Loucy (cell line): ENCODE measurements at regions not wholly inside any gene's neighbourhood (a gene's known extent, or its start where the extent isn't known, plus 50 kb on each side); places are given as distances from the start of the nearest gene placed in this dataset.

Source experiments
- H2AFZ ChIP-seq: fragments of 200-600 bp; sonication (generic); 2 replicates; pipeline ENCODE4 v1.6.0; 2016; ENCODE audit warnings: antibody characterized with exemption, mild to moderate bottlenecking, low read length, moderate library complexity
- H3F3A ChIP-seq: fragments of 200-600 bp; 2 replicates; pipeline ENCODE4 v1.6.0; 2016; ENCODE audit warnings: antibody characterized with exemption, low read depth, mild to moderate bottlenecking
- H3K27me3 ChIP-seq: fragments of 200-600 bp; sonication (generic); 2 replicates; pipeline ENCODE4 v1.6.1; 2014; ENCODE audit warnings: low read length, mild to moderate bottlenecking; ENCODE audit not compliant: insufficient read depth, poor library complexity, severe bottlenecking
- H3K36me3 ChIP-seq: fragments of 200-600 bp; sonication (generic); 2 replicates; pipeline ENCODE4 v1.6.1; 2016; ENCODE audit warnings: low read length; ENCODE audit not compliant: insufficient read depth
- H3K4me1 ChIP-seq: fragments of 200-600 bp; sonication (generic); 2 replicates; pipeline ENCODE4 v1.5.1; 2014; ENCODE audit warnings: low read length, mild to moderate bottlenecking; ENCODE audit not compliant: insufficient read depth, poor library complexity, severe bottlenecking
- H3K4me2 ChIP-seq: fragments of 200-600 bp; sonication (generic); 2 replicates; pipeline ENCODE4 v1.6.0; 2014; ENCODE audit warnings: antibody characterized with exemption, low read length, low read depth, mild to moderate bottlenecking; ENCODE audit not compliant: poor library complexity, severe bottlenecking
- H3K4me3 ChIP-seq: fragments of 200-600 bp; sonication (generic); 2 replicates; pipeline ENCODE4 v1.5.1; 2014; ENCODE audit warnings: low read length, mild to moderate bottlenecking, mixed read lengths; ENCODE audit not compliant: poor library complexity, severe bottlenecking
- H3K79me2 ChIP-seq: fragments of 200-600 bp; sonication (generic); 2 replicates; pipeline ENCODE4 v1.6.1; 2014; ENCODE audit warnings: low read length; ENCODE audit not compliant: insufficient read depth
- H3K9ac ChIP-seq: fragments of 200-600 bp; sonication (generic); 2 replicates; pipeline ENCODE4 v1.6.0; 2014; ENCODE audit warnings: mild to moderate bottlenecking, low read depth, low read length, moderate library complexity; ENCODE audit not compliant: poor library complexity, severe bottlenecking
- H3K9me2 ChIP-seq: fragments of 200-600 bp; sonication (generic); replicated peaks from 2 replicates; pipeline ENCODE4 v1.6.1; 2016; ENCODE audit warnings: low read depth, low read length, mixed read lengths
- H3K9me3 ChIP-seq: fragments of 200-600 bp; sonication (generic); 2 replicates; pipeline ENCODE4 v1.6.1; 2014; ENCODE audit warnings: mild to moderate bottlenecking, antibody characterized with exemption, low read length, low read depth; ENCODE audit not compliant: insufficient read depth
- H4K20me1 ChIP-seq: fragments of 200-600 bp; sonication (generic); 2 replicates; pipeline ENCODE4 v1.6.0; 2014; ENCODE audit warnings: antibody characterized with exemption, low read length, mild to moderate bottlenecking; ENCODE audit not compliant: insufficient read depth, poor library complexity, severe bottlenecking
- CTCF ChIP-seq: fragments of 200-600 bp; sonication (generic); conservative IDR thresholded peaks from 2 replicates; pipeline ENCODE4 v1.5.1; 2014; ENCODE audit warnings: mild to moderate bottlenecking, antibody characterized with exemption, low read length
- EZH2phosphoT487 ChIP-seq: fragments of 200-600 bp; IDR thresholded peaks from 2 replicates; pipeline ENCODE4 v1.6.1; 2018; ENCODE audit warnings: antibody characterized with exemption, mild to moderate bottlenecking, moderate library complexity, borderline replicate concordance

GRCh38 chrX:118179718-118180117, 63.1 kb upstream of the KLHL13 start:
- Histone ChIP-seq H3K9me2 (no peaks in the 10 kb centered on the region), H3F3A (no peaks in the 10 kb centered on the region), H3K9ac (no peak overlapping the region), H3K79me2 (no peaks in the 10 kb centered on the region), H3K36me3 (no peaks in the 10 kb centered on the region), H4K20me1 (no peaks in the 10 kb centered on the region), H2AFZ (no peak overlapping the region), H3K4me2 (no peak overlapping the region), H3K4me3 (no peak overlapping the region), H3K27me3 (no peaks in the 10 kb centered on the region), H3K9me3 (no peaks in the 10 kb centered on the region), H3K4me1 (no peaks in the 10 kb centered on the region)
- TF ChIP-seq CTCF = no peak
- TF ChIP-seq EZH2phosphoT487 = no peak

- H3K9me2 ChIP-seq = no peaks in the 10 kb centered on the region
- no peaks in the 10 kb centered on the region for H3K9me3 ChIP-seq
- no peaks in the 10 kb centered on the region for H3K36me3 ChIP-seq
- H3F3A ChIP-seq = no peaks in the 10 kb centered on the region
- H2AFZ ChIP-seq = no peak overlapping the region
- H3K79me2 ChIP-seq = no peaks in the 10 kb centered on the region
- TF ChIP-seq EZH2phosphoT487 (no peak), CTCF (no peak)
- no peaks in the 10 kb centered on the region for H3K27me3 ChIP-seq
- H3K9ac ChIP-seq = no peak overlapping the region
- no peak overlapping the region for H3K4me2 ChIP-seq
- H4K20me1 ChIP-seq = no peaks in the 10 kb centered on the region
- no peaks in the 10 kb centered on the region for H3K4me1 ChIP-seq
- no peak overlapping the region for H3K4me3 ChIP-seq
Measured at GRCh38 chrX:118181030-118181429, 64.4 kb upstream of the KLHL13 start.

- H3K36me3 ChIP-seq = no peaks in the 10 kb centered on the region
- no peaks in the 10 kb centered on the region for H3K79me2 ChIP-seq
- H3K9ac ChIP-seq = no peak overlapping the region
- no peak overlapping the region for H2AFZ ChIP-seq
- no peak overlapping the region for H3K4me2 ChIP-seq
- H4K20me1 ChIP-seq = no peaks in the 10 kb centered on the region
- no peaks in the 10 kb centered on the region for H3K9me3 ChIP-seq
- H3K4me3 ChIP-seq = no peak overlapping the region
- no peaks in the 10 kb centered on the region for H3F3A ChIP-seq
- TF ChIP-seq EZH2phosphoT487 = no peak
- no peak for TF ChIP-seq CTCF
- no peaks in the 10 kb centered on the region for H3K4me1 ChIP-seq
- no peaks in the 10 kb centered on the region for H3K27me3 ChIP-seq
- no peaks in the 10 kb centered on the region for H3K9me2 ChIP-seq
Measured at GRCh38 chrX:118182025-118182424, 65.4 kb upstream of the KLHL13 start.
